ENCODE measurements at regions not wholly inside any gene's neighbourhood (a gene's known extent, or its start where the extent isn't known, plus 50 kb on each side); places are given as distances from the start of the nearest gene placed in this dataset.

DNA sequence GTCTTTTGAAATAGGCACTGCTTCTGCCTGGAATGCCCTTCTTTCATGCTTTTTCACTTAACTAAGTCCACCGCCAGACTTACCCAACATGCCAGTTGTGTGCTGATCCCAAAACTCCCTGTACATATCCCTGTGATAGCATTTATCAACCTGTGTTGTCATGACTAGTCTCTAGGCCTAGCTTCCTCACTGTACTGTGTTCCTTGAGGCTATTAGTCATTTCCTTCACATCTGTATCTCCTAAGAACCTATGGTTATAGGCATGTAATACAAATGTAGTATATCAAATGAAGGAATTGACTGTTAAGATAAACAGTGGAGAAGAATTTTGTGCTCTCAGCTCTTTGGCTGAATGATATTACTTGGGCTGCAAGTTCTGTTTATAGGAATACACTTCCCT lies 184.3 kb downstream of the CYRIA start:
- TF ChIP-seq ZBTB20 (tag by site-specific recombination; IDR thresholded peaks at IDR 0.05): no peak
- TF ChIP-seq ZNF561 (tag by site-specific recombination; IDR thresholded peaks at IDR 0.05; ENCODE audit: borderline replicate concordance): no peak
- TF ChIP-seq KLF7 (tag by site-specific recombination; IDR thresholded peaks at IDR 0.05; ENCODE audit: borderline replicate concordance): no peak
- no peak for TF ChIP-seq CTCF (tag by site-specific recombination; IDR thresholded peaks at IDR 0.05)
- TF ChIP-seq ZNF292 (tag by site-specific recombination; IDR thresholded peaks at IDR 0.05; ENCODE audit: borderline replicate concordance, low read depth): no peak
- TF ChIP-seq PRDM10 (tag by site-specific recombination; IDR thresholded peaks at IDR 0.05): no peak
- no peak for TF ChIP-seq ZNF133 (tag by site-specific recombination; IDR thresholded peaks at IDR 0.05)
- TF ChIP-seq MZF1 (tag by site-specific recombination; IDR thresholded peaks at IDR 0.05; ENCODE audit: borderline replicate concordance): no peak
- no peak for TF ChIP-seq ATF2 (tag by site-specific recombination; IDR thresholded peaks at IDR 0.05; ENCODE audit: low read depth)
